ENCODE measurements at regions not wholly inside any gene's neighbourhood (a gene's known extent, or its start where the extent isn't known, plus 50 kb on each side); places are given as distances from the start of the nearest gene placed in this dataset.

- TF ChIP-seq CTCF (conservative IDR thresholded peaks at IDR 0.05; ENCODE audit: low read length) (no peak), EZH2phosphoT487 (IDR thresholded peaks at IDR 0.05; ENCODE audit: borderline replicate concordance) (no peak)
Measured at GRCh38 chr4:120348948-120349347, 282.3 kb upstream of the MAD2L1 start.

Data from Loucy (cell line).